GM10266 (cell line): ENCODE measurements at regions not wholly inside any gene's neighbourhood (a gene's known extent, or its start where the extent isn't known, plus 50 kb on each side); places are given as distances from the start of the nearest gene placed in this dataset.

ENCODE experiments used
- DNase-seq: peaks from one replicate; pipeline ENCODE4 v3.0.0; 2012; ENCODE audit errors: extremely low spot score
- TF ChIP-seq, protein P1 (sequence below): IDR thresholded peaks from 2 replicates; pipeline ENCODE4 v1.5.1; 2012; ENCODE audit warnings: mild to moderate bottlenecking, low read depth; ENCODE audit not compliant: control insufficient read depth, insufficient read depth; ENCODE audit errors: missing control alignments

GRCh38 chr15:53305554-53305953 is 453.9 kb downstream of the WDR72 start:
- no peak for DNase-seq
- TF ChIP-seq, protein P1, sequence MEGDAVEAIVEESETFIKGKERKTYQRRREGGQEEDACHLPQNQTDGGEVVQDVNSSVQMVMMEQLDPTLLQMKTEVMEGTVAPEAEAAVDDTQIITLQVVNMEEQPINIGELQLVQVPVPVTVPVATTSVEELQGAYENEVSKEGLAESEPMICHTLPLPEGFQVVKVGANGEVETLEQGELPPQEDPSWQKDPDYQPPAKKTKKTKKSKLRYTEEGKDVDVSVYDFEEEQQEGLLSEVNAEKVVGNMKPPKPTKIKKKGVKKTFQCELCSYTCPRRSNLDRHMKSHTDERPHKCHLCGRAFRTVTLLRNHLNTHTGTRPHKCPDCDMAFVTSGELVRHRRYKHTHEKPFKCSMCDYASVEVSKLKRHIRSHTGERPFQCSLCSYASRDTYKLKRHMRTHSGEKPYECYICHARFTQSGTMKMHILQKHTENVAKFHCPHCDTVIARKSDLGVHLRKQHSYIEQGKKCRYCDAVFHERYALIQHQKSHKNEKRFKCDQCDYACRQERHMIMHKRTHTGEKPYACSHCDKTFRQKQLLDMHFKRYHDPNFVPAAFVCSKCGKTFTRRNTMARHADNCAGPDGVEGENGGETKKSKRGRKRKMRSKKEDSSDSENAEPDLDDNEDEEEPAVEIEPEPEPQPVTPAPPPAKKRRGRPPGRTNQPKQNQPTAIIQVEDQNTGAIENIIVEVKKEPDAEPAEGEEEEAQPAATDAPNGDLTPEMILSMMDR, result no peak

DNA sequence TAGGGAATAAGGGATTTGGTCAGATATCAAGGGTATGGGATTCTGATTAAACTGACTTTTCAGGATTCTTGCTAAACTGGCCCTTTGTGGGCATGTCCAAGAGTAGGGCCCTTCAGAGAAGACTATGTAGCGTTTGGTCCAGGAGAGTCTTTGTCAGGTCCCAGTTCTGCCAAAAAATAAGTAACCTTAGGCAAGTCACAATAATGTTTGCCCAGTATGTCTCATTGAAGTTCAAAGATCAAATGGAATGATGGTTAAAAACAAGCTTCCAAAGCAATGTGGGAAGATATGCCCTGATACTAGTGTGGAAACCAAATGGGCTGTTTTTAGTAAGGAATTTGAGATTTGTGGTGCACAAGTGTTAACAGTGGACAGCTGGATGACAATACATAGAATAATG is 454.4 kb downstream of the WDR72 start:
- TF ChIP-seq, protein P1, result no peak
- DNase-seq, result no peak

DNA sequence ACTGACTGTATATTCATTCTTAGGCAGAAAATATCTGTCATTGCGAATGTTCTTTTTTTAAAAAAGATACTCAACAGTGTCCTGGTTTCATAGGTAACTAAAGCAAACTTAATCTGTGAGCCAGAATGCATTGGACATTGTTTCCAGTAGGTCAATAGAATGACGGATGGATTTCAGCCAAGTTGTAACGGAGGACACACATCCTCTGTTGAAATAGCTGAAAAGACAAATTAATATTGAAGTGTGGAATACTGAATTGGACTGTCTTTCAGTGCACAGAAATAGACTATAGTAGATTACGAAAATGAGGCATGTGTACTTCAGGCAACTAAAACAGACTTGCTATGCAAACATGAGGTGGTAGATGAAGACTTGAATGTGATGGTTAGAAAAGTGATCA is 461.6 kb downstream of the WDR72 start:
- TF ChIP-seq, protein P1, result no peak
- no peak for DNase-seq

DNA sequence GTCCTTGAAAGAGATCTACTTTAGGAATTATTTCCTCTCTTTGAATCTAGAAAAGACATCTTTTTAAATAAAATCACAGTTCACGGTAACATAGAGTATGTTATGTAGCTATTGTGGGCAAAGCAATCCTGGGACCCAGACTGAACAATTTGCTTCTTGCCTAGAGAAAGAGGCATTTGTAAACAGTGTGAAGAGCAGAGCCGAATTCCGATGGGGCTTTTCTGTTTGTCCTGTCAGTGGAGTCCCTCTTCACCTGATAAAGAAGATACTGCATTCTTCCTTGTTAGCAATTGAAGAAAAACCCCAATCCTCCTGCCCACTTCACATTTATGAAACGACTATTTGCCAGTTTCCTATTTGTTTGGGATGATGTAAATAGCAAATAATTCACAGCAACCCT is 462.9 kb downstream of the WDR72 start:
- TF ChIP-seq, protein P1, result no peak
- DNase-seq, result no peak

DNA sequence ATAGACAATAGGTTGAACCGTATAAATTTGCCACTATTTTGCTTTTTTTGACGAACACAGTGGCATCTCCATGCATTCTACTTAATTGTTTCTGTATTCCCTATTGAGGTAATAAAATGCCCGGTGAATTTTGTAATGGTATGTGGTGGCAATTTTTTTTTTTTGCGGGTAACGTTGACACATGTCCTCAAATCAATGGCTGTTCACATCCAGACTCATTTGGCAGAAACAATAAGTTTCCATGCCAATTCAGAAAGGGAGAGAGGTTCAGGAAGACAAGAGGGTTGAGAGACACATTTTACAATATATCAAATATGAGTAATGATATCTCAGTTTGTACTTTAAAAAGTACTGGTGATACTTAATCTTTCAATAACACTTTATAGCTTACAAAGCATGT is 463.9 kb downstream of the WDR72 start:
- TF ChIP-seq, protein P1, result no peak
- DNase-seq, result no peak

- DNase-seq, result no peak
- TF ChIP-seq, protein P1, result no peak
Measured at GRCh38 chr15:53288542-53288941, 470.9 kb downstream of the WDR72 start.

GRCh38 chr15:53274630-53275029 is 484.5 kb upstream of the ONECUT1 start:
- no peak for DNase-seq
- TF ChIP-seq, protein P1, result no peak

- TF ChIP-seq, protein P1, result no peak
- no peak for DNase-seq
Measured at GRCh38 chr15:53272116-53272515, 482.0 kb upstream of the ONECUT1 start.
